Mesendoderm (in vitro differentiated cells): ENCODE measurements at regions not wholly inside any gene's neighbourhood (a gene's known extent, or its start where the extent isn't known, plus 50 kb on each side); places are given as distances from the start of the nearest gene placed in this dataset.

Experiments
- DNase-seq: peaks from one replicate; pipeline ENCODE4 v3.0.0; 2013
- H2AK5ac ChIP-seq: 2 replicates; pipeline ENCODE4 v1.6.1; 2013; ENCODE audit warnings: low read length, inconsistent platforms
- H2BK120ac ChIP-seq: 2 replicates; pipeline ENCODE4 v1.6.1; 2013; ENCODE audit warnings: low read depth, mild to moderate bottlenecking, low read length, moderate library complexity, mixed read lengths
- H2BK15ac ChIP-seq: replicated peaks from 2 replicates; pipeline ENCODE4 v1.6.1; 2013; ENCODE audit warnings: low read depth, mild to moderate bottlenecking, moderate library complexity
- H2BK5ac ChIP-seq: 2 replicates; pipeline ENCODE4 v1.6.1; 2013; ENCODE audit warnings: low read length, inconsistent platforms
- H3K18ac ChIP-seq: 2 replicates; pipeline ENCODE4 v1.6.1; 2013; ENCODE audit warnings: mild to moderate bottlenecking, low read length, mixed read lengths
- H3K23ac ChIP-seq: one replicate; pipeline ENCODE4 v1.6.1; 2013; ENCODE audit warnings: low read length
- H3K27ac ChIP-seq: 2 replicates; pipeline ENCODE4 v1.5.1; 2013; ENCODE audit warnings: low read depth, mild to moderate bottlenecking, inconsistent platforms, low read length, moderate library complexity
- H3K27me3 ChIP-seq: 2 replicates; pipeline ENCODE4 v1.6.1; 2013; ENCODE audit warnings: low read length, control low read depth, mild to moderate bottlenecking, inconsistent platforms; ENCODE audit not compliant: insufficient read depth, poor library complexity
- H3K36me3 ChIP-seq: 2 replicates; pipeline ENCODE4 v1.6.1; 2013; ENCODE audit warnings: low read length, inconsistent platforms; ENCODE audit not compliant: control insufficient read depth, insufficient read depth
- H3K4ac ChIP-seq: one replicate; pipeline ENCODE4 v1.6.1; 2013; ENCODE audit warnings: low read depth, mild to moderate bottlenecking, low read length, moderate library complexity
- H3K4me1 ChIP-seq: 2 replicates; pipeline ENCODE4 v1.6.1; 2013; ENCODE audit warnings: low read depth, low read length, inconsistent platforms; ENCODE audit not compliant: control insufficient read depth
- H3K4me2 ChIP-seq: 2 replicates; pipeline ENCODE4 v1.6.1; 2013; ENCODE audit warnings: low read length
- H3K4me3 ChIP-seq: 2 replicates; pipeline ENCODE4 v1.5.1; 2013; ENCODE audit warnings: mild to moderate bottlenecking, low read length
- H3K56ac ChIP-seq: one replicate; pipeline ENCODE4 v1.6.1; 2013; ENCODE audit warnings: low read length
- H3K79me1 ChIP-seq: 2 replicates; pipeline ENCODE4 v1.6.1; 2013; ENCODE audit warnings: low read length, inconsistent platforms
- H3K79me2 ChIP-seq: 2 replicates; pipeline ENCODE4 v1.6.1; 2013; ENCODE audit warnings: mild to moderate bottlenecking, low read length; ENCODE audit not compliant: control insufficient read depth, insufficient read depth
- H3K9ac ChIP-seq: 2 replicates; pipeline ENCODE4 v1.6.1; 2013; ENCODE audit warnings: low read length, inconsistent platforms
- H4K5ac ChIP-seq: one replicate; pipeline ENCODE4 v1.6.1; 2013; ENCODE audit warnings: low read length
- H4K8ac ChIP-seq: one replicate; pipeline ENCODE4 v1.6.1; 2013; ENCODE audit warnings: low read depth, mild to moderate bottlenecking, control low read depth, low read length, moderate library complexity
- WGBS: extraction: QIAGEN DNeasy Blood & Tissue Kit; methylation state at CpG from one replicate; pipeline ENCODE4 v1.1.7; 2013; ENCODE audit warnings: low lambda C conversion rate, missing lambda C conversion rate; ENCODE audit not compliant: insufficient coverage; ENCODE audit errors: extremely low coverage; 5-methylcytosine and 5-hydroxymethylcytosine counted together

GRCh38 chr5:3509290-3509689, 86.3 kb upstream of the IRX1 start:
- Histone ChIP-seq H3K23ac (no peak overlapping the region), H3K4me2 (no peak overlapping the region), H3K4ac (no peak overlapping the region), H3K4me3 (no peak overlapping the region), H4K8ac (no peak overlapping the region), H3K36me3 (no peaks in the 10 kb centered on the region), H3K79me2 (no peaks in the 10 kb centered on the region), H2BK15ac (no peak overlapping the region), H3K79me1 (no peaks in the 10 kb centered on the region), H3K27ac (no peak overlapping the region), H2AK5ac (no peak overlapping the region), H3K4me1 (no peaks in the 10 kb centered on the region), H3K56ac (no peak overlapping the region), H3K27me3 (no peaks in the 10 kb centered on the region), H3K9ac (no peak overlapping the region), H4K5ac (no peak overlapping the region), H2BK120ac (no peak overlapping the region), H2BK5ac (no peak overlapping the region), H3K18ac (no peak overlapping the region)
- no peak for DNase-seq
- no CpG with 5 or more reads among the region's 3 CpGs for WGBS

GRCh38 chr5:3508395-3508794, 87.2 kb upstream of the IRX1 start:
- H3K27ac ChIP-seq: no peak overlapping the region
- no peak overlapping the region for H3K4me2 ChIP-seq
- no peak overlapping the region for H2AK5ac ChIP-seq
- H3K23ac ChIP-seq: no peak overlapping the region
- H3K9ac ChIP-seq: no peak overlapping the region
- no peaks in the 10 kb centered on the region for H3K4me1 ChIP-seq
- no peak for DNase-seq
- no peak overlapping the region for H2BK120ac ChIP-seq
- no peak overlapping the region for H3K18ac ChIP-seq
- H2BK15ac ChIP-seq: no peak overlapping the region
- H3K4me3 ChIP-seq: no peak overlapping the region
- no peak overlapping the region for H4K8ac ChIP-seq
- H3K36me3 ChIP-seq: no peaks in the 10 kb centered on the region
- no peak overlapping the region for H3K4ac ChIP-seq
- no peaks in the 10 kb centered on the region for H3K27me3 ChIP-seq
- no CpG with 5 or more reads among the region's 3 CpGs for WGBS
- H3K79me2 ChIP-seq: no peaks in the 10 kb centered on the region
- no peak overlapping the region for H4K5ac ChIP-seq
- H3K56ac ChIP-seq: no peak overlapping the region
- H3K79me1 ChIP-seq: no peaks in the 10 kb centered on the region
- no peak overlapping the region for H2BK5ac ChIP-seq

DNA sequence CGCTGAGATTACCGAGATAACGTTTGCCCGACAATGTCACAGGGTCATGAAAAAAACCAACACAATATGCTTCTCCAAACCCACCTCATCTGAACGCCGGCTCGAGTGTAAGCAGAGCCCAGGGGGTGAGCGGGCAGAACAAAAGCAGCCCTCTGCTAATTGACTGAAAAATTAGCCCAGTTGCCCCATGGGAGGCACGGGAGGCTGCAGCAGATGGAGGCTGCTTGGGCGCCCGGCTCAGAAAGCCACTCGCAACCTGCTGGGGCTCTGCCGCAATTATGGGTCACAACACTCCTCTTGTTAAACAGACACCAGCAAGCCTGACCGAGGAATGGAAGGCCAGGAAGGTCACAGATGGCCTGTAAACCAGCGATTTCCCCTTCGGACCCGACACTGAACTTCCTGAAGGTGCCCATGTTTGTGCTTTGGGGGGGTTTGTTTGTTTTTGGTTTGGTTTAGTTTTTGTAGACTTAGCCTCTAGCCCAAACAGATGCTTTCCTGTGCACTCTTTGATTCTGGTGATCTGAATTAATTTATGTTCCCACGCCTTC, 104.6 kb upstream of the IRX1 start:
- H3K4me3 ChIP-seq: no peak overlapping the region
- no peak for DNase-seq

DNA sequence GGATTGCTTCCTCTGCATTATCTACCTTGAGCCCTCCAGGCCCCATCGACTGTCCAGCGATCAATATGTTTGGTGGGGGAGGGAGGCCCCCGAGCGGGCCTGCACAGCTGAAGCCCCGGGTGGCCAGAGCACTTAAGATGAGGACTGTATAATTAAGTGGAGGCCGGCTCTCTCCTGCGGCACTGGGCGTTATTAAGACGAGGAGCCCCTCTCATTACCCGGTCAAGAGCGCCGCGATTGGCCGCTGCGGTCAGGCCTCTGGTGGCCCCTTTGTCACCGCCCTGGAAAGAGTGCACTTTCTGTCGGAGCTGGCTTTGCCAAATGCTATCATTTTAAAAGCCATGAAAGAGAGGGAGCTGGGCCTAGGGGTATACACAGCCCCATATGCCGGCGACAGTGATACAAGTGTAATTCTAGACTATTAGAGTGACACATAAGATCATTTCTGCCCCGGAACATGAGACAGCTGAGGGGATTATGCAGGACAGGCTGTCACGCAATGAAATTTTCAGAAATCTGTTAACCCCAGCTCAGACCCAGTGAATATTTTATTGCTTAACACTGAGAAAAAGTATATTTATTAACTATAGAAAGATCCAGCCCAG, 106.3 kb upstream of the IRX1 start:
- no peaks in the 10 kb centered on the region for H3K4me1 ChIP-seq
- H3K56ac ChIP-seq: no peak overlapping the region
- DNase-seq: no peak
- H4K8ac ChIP-seq: no peak overlapping the region
- H3K4ac ChIP-seq: no peak overlapping the region
- no peak overlapping the region for H3K9ac ChIP-seq
- no peak overlapping the region for H2BK120ac ChIP-seq
- H3K27ac ChIP-seq: no peak overlapping the region
- no peak overlapping the region for H2AK5ac ChIP-seq
- no peak overlapping the region for H2BK15ac ChIP-seq
- H3K36me3 ChIP-seq: no peaks in the 10 kb centered on the region
- H4K5ac ChIP-seq: no peak overlapping the region
- H3K4me2 ChIP-seq: no peak overlapping the region
- no peak overlapping the region for H3K18ac ChIP-seq
- H3K23ac ChIP-seq: no peak overlapping the region
- H3K27me3 ChIP-seq: no peaks in the 10 kb centered on the region
- H3K79me1 ChIP-seq: no peaks in the 10 kb centered on the region
- H3K4me3 ChIP-seq: no peak overlapping the region
- no peak overlapping the region for H2BK5ac ChIP-seq
- H3K79me2 ChIP-seq: no peaks in the 10 kb centered on the region
- no CpG with 5 or more reads among the region's 21 CpGs for WGBS

More for the DNA sequence above, 104.6 kb upstream of the IRX1 start:
- Histone ChIP-seq H3K9ac (no peak overlapping the region), H3K23ac (no peak overlapping the region), H3K4me2 (no peak overlapping the region), H4K8ac (no peak overlapping the region), H3K36me3 (no peaks in the 10 kb centered on the region), H3K4ac (no peak overlapping the region), H3K56ac (no peak overlapping the region), H4K5ac (no peak overlapping the region), H3K79me2 (no peaks in the 10 kb centered on the region), H3K4me1 (no peaks in the 10 kb centered on the region), H2AK5ac (no peak overlapping the region), H2BK120ac (no peak overlapping the region), H2BK5ac (no peak overlapping the region), H2BK15ac (no peak overlapping the region), H3K27me3 (no peaks in the 10 kb centered on the region), H3K27ac (no peak overlapping the region), H3K18ac (no peak overlapping the region), H3K79me1 (no peaks in the 10 kb centered on the region)
- no CpG with 5 or more reads among the region's 18 CpGs for WGBS

GRCh38 chr5:3484836-3485235, 110.8 kb upstream of the IRX1 start:
- Histone ChIP-seq H3K27ac (no peak overlapping the region), H3K4me2 (no peak overlapping the region), H3K4ac (no peak overlapping the region), H3K9ac (no peak overlapping the region), H3K36me3 (no peaks in the 10 kb centered on the region), H2AK5ac (no peak overlapping the region), H3K79me1 (no peaks in the 10 kb centered on the region), H2BK5ac (no peak overlapping the region), H3K23ac (no peak overlapping the region), H3K18ac (no peak overlapping the region), H3K4me1 (no peaks in the 10 kb centered on the region), H3K27me3 (no peaks in the 10 kb centered on the region), H3K56ac (no peak overlapping the region), H4K8ac (no peak overlapping the region), H2BK15ac (no peak overlapping the region), H3K79me2 (no peaks in the 10 kb centered on the region), H4K5ac (no peak overlapping the region), H2BK120ac (no peak overlapping the region), H3K4me3 (no peak overlapping the region)
- WGBS: no CpG with 5 or more reads among the region's 5 CpGs
- no peak for DNase-seq

DNA sequence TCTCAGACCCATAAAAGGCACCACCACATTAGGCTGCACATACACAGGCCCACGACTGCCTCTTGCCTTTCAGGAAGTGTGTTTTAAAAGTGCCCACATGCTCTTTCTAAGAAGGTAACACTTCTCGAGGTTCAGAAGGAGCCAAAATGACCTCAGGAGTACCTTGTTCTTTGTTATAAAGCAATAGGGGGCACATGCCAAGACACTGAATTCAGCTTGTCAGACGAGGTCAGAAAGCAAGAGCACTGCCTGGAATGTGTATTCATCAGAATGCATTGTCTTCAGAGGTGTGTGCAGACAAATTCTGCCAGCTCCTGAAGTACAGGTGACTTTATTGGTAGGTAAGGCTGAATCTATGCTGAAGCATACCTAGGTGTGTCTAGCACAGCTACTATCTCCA, 114.5 kb upstream of the IRX1 start:
- H3K4me2 ChIP-seq: no peak overlapping the region
- no peak overlapping the region for H4K5ac ChIP-seq
- H3K23ac ChIP-seq: no peak overlapping the region
- H3K27ac ChIP-seq: no peak overlapping the region
- H3K18ac ChIP-seq: no peak overlapping the region
- H4K8ac ChIP-seq: no peak overlapping the region
- DNase-seq: peak; percentile 81
- H3K27me3 ChIP-seq: no peaks in the 10 kb centered on the region
- H3K79me1 ChIP-seq: no peaks in the 10 kb centered on the region
- no peak overlapping the region for H2BK120ac ChIP-seq
- H3K4ac ChIP-seq: no peak overlapping the region
- no peak overlapping the region for H3K9ac ChIP-seq
- no peak overlapping the region for H2AK5ac ChIP-seq
- H2BK5ac ChIP-seq: no peak overlapping the region
- no peak overlapping the region for H3K4me3 ChIP-seq
- no CpG with 5 or more reads among the region's 3 CpGs for WGBS
- no peaks in the 10 kb centered on the region for H3K4me1 ChIP-seq
- H2BK15ac ChIP-seq: no peak overlapping the region
- H3K79me2 ChIP-seq: no peaks in the 10 kb centered on the region
- peak overlapping the region; percentile 10 for H3K56ac ChIP-seq
- H3K36me3 ChIP-seq: no peaks in the 10 kb centered on the region
